ENCODE measurements at regions not wholly inside any gene's neighbourhood (a gene's known extent, or its start where the extent isn't known, plus 50 kb on each side); places are given as distances from the start of the nearest gene placed in this dataset.
"Not testable (repeated sequence)": the region's sequence is repeated elsewhere in the genome, so short reads cannot be mapped to it uniquely, and the experiment has no call there.

- H3K4me1 ChIP-seq (ENCODE audit: control insufficient read depth, insufficient read depth, low read length, unreplicated experiment); H2AFZ ChIP-seq (ENCODE audit: low read length, unreplicated experiment); H3K4me3 ChIP-seq (ENCODE audit: low read depth, low read length); H3K36me3 ChIP-seq (ENCODE audit: insufficient read depth, low read length); H3K27ac ChIP-seq (ENCODE audit: low read depth, low read length); H3K79me2 ChIP-seq (ENCODE audit: control insufficient read depth, insufficient read depth, low read length, unreplicated experiment); H3K27me3 ChIP-seq (ENCODE audit: insufficient read depth, low read length): not testable (repeated sequence)
Observed at GRCh38 chr10:28896791-28897409, 219.6 kb downstream of the BAMBI start.

- H3K27me3 ChIP-seq (ENCODE audit: insufficient read depth, low read length) = no peaks in the 10 kb centered on the region
- no peaks in the 10 kb centered on the region for H3K36me3 ChIP-seq (ENCODE audit: insufficient read depth, low read length)
- no peak overlapping the region for H3K27ac ChIP-seq (ENCODE audit: low read depth, low read length)
- peaks cover 2% of the 10 kb centered on the region for H3K4me1 ChIP-seq (ENCODE audit: control insufficient read depth, insufficient read depth, low read length, unreplicated experiment)
- no peak overlapping the region for H2AFZ ChIP-seq (ENCODE audit: low read length, unreplicated experiment)
- H3K79me2 ChIP-seq (ENCODE audit: control insufficient read depth, insufficient read depth, low read length, unreplicated experiment) = no peaks in the 10 kb centered on the region
- no peak overlapping the region for H3K4me3 ChIP-seq (ENCODE audit: low read depth, low read length)
Observed at GRCh38 chr10:28897617-28898464, 220.5 kb downstream of the BAMBI start.

GRCh38 chr10:28902215-28902614, 224.9 kb downstream of the BAMBI start:
- H3K79me2 ChIP-seq (ENCODE audit: control insufficient read depth, insufficient read depth, low read length, unreplicated experiment) = no peaks in the 10 kb centered on the region
- H3K4me1 ChIP-seq (ENCODE audit: control insufficient read depth, insufficient read depth, low read length, unreplicated experiment) = peaks cover 15% of the 10 kb centered on the region
- H3K36me3 ChIP-seq (ENCODE audit: insufficient read depth, low read length) = no peaks in the 10 kb centered on the region
- no peak overlapping the region for H3K4me3 ChIP-seq (ENCODE audit: low read depth, low read length)
- H2AFZ ChIP-seq (ENCODE audit: low read length, unreplicated experiment) = no peak overlapping the region
- H3K27ac ChIP-seq (ENCODE audit: low read depth, low read length) = no peak overlapping the region
- H3K27me3 ChIP-seq (ENCODE audit: insufficient read depth, low read length) = no peaks in the 10 kb centered on the region

DNA sequence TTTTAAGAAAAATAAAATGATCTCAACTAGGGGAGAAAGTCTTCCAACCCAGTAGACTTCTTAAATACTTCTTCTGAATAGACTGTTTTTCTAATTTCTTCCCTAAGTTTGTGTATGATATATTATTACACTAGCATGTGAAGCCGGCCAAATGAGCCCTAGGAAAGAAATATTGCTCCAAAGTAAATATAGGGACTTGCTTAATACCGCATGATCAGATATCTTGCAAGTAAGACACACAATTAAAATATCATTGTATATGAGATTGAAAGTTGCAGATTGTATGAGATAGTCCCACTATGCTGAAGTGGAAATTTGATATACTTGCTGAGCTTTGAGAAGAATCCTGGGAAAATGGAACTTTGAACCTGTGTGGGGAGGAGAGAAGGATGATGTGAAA, 225.7 kb downstream of the BAMBI start:
- Histone ChIP-seq H3K4me3 (ENCODE audit: low read depth, low read length) (no peak overlapping the region), H3K27ac (ENCODE audit: low read depth, low read length) (no peak overlapping the region), H2AFZ (ENCODE audit: low read length, unreplicated experiment) (no peak overlapping the region), H3K36me3 (ENCODE audit: insufficient read depth, low read length) (no peaks in the 10 kb centered on the region), H3K27me3 (ENCODE audit: insufficient read depth, low read length) (no peaks in the 10 kb centered on the region), H3K79me2 (ENCODE audit: control insufficient read depth, insufficient read depth, low read length, unreplicated experiment) (no peaks in the 10 kb centered on the region), H3K4me1 (ENCODE audit: control insufficient read depth, insufficient read depth, low read length, unreplicated experiment) (peaks cover 18% of the 10 kb centered on the region)

- no peak overlapping the region for H3K4me3 ChIP-seq (ENCODE audit: low read depth, low read length)
- no peaks in the 10 kb centered on the region for H3K27me3 ChIP-seq (ENCODE audit: insufficient read depth, low read length)
- no peak overlapping the region for H2AFZ ChIP-seq (ENCODE audit: low read length, unreplicated experiment)
- no peak overlapping the region for H3K27ac ChIP-seq (ENCODE audit: low read depth, low read length)
- H3K4me1 ChIP-seq (ENCODE audit: control insufficient read depth, insufficient read depth, low read length, unreplicated experiment) = peaks cover 18% of the 10 kb centered on the region
- no peaks in the 10 kb centered on the region for H3K36me3 ChIP-seq (ENCODE audit: insufficient read depth, low read length)
- H3K79me2 ChIP-seq (ENCODE audit: control insufficient read depth, insufficient read depth, low read length, unreplicated experiment) = no peaks in the 10 kb centered on the region
Observed at GRCh38 chr10:28903736-28904135, 226.4 kb downstream of the BAMBI start.

DNA sequence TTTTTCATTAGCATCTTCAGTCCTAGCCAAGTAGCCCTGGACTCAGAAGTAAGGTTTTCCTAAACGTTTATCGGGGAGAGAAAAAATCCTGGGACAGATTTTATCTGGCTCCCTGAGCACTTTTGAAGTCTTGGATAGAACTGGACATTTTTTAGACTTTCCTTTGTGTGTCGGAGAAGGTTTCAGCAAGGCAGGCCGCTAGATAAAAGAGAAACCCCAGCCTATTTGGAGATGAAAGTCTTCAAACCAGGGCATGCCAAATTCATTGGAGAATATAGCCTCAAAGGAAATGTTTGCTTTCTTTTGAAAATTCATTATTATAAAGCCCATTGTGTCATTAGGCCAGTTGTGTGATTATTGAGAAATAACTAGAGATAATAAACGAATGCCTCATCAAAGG, 228.1 kb downstream of the BAMBI start:
- H3K27me3 ChIP-seq (ENCODE audit: insufficient read depth, low read length) = no peaks in the 10 kb centered on the region
- H3K27ac ChIP-seq (ENCODE audit: low read depth, low read length) = no peak overlapping the region
- no peak overlapping the region for H3K4me3 ChIP-seq (ENCODE audit: low read depth, low read length)
- H3K79me2 ChIP-seq (ENCODE audit: control insufficient read depth, insufficient read depth, low read length, unreplicated experiment) = no peaks in the 10 kb centered on the region
- H2AFZ ChIP-seq (ENCODE audit: low read length, unreplicated experiment) = no peak overlapping the region
- peaks cover 18% of the 10 kb centered on the region for H3K4me1 ChIP-seq (ENCODE audit: control insufficient read depth, insufficient read depth, low read length, unreplicated experiment)
- H3K36me3 ChIP-seq (ENCODE audit: insufficient read depth, low read length) = no peaks in the 10 kb centered on the region

GRCh38 chr10:28906011-28906411, 228.7 kb downstream of the BAMBI start:
- Histone ChIP-seq H3K27me3 (ENCODE audit: insufficient read depth, low read length) (no peaks in the 10 kb centered on the region), H3K4me1 (ENCODE audit: control insufficient read depth, insufficient read depth, low read length, unreplicated experiment) (peaks cover 24% of the 10 kb centered on the region), H3K79me2 (ENCODE audit: control insufficient read depth, insufficient read depth, low read length, unreplicated experiment) (no peaks in the 10 kb centered on the region), H3K36me3 (ENCODE audit: insufficient read depth, low read length) (no peaks in the 10 kb centered on the region), H3K4me3 (ENCODE audit: low read depth, low read length) (no peak overlapping the region), H2AFZ (ENCODE audit: low read length, unreplicated experiment) (peak overlapping the region; percentile 44), H3K27ac (ENCODE audit: low read depth, low read length) (no peak overlapping the region)

GRCh38 chr10:28906415-28906814, 229.1 kb downstream of the BAMBI start:
- Histone ChIP-seq H3K4me1 (ENCODE audit: control insufficient read depth, insufficient read depth, low read length, unreplicated experiment) (peaks cover 28% of the 10 kb centered on the region), H3K79me2 (ENCODE audit: control insufficient read depth, insufficient read depth, low read length, unreplicated experiment) (no peaks in the 10 kb centered on the region), H3K36me3 (ENCODE audit: insufficient read depth, low read length) (no peaks in the 10 kb centered on the region), H2AFZ (ENCODE audit: low read length, unreplicated experiment) (peak overlapping the region; percentile 44), H3K27me3 (ENCODE audit: insufficient read depth, low read length) (no peaks in the 10 kb centered on the region), H3K27ac (ENCODE audit: low read depth, low read length) (no peak overlapping the region), H3K4me3 (ENCODE audit: low read depth, low read length) (no peak overlapping the region)

GRCh38 chr10:28906934-28907333, 229.6 kb downstream of the BAMBI start:
- Histone ChIP-seq H3K4me3 (ENCODE audit: low read depth, low read length) (no peak overlapping the region), H3K4me1 (ENCODE audit: control insufficient read depth, insufficient read depth, low read length, unreplicated experiment) (peaks cover 30% of the 10 kb centered on the region), H3K79me2 (ENCODE audit: control insufficient read depth, insufficient read depth, low read length, unreplicated experiment) (no peaks in the 10 kb centered on the region), H3K27me3 (ENCODE audit: insufficient read depth, low read length) (no peaks in the 10 kb centered on the region), H2AFZ (ENCODE audit: low read length, unreplicated experiment) (no peak overlapping the region), H3K27ac (ENCODE audit: low read depth, low read length) (no peak overlapping the region), H3K36me3 (ENCODE audit: insufficient read depth, low read length) (no peaks in the 10 kb centered on the region)

GRCh38 chr10:28909875-28910274, 232.6 kb downstream of the BAMBI start:
- H3K27me3 ChIP-seq (ENCODE audit: insufficient read depth, low read length) = no peaks in the 10 kb centered on the region
- no peaks in the 10 kb centered on the region for H3K36me3 ChIP-seq (ENCODE audit: insufficient read depth, low read length)
- no peak overlapping the region for H2AFZ ChIP-seq (ENCODE audit: low read length, unreplicated experiment)
- H3K27ac ChIP-seq (ENCODE audit: low read depth, low read length) = no peak overlapping the region
- H3K79me2 ChIP-seq (ENCODE audit: control insufficient read depth, insufficient read depth, low read length, unreplicated experiment) = no peaks in the 10 kb centered on the region
- peaks cover 34% of the 10 kb centered on the region for H3K4me1 ChIP-seq (ENCODE audit: control insufficient read depth, insufficient read depth, low read length, unreplicated experiment)
- no peak overlapping the region for H3K4me3 ChIP-seq (ENCODE audit: low read depth, low read length)

DNA sequence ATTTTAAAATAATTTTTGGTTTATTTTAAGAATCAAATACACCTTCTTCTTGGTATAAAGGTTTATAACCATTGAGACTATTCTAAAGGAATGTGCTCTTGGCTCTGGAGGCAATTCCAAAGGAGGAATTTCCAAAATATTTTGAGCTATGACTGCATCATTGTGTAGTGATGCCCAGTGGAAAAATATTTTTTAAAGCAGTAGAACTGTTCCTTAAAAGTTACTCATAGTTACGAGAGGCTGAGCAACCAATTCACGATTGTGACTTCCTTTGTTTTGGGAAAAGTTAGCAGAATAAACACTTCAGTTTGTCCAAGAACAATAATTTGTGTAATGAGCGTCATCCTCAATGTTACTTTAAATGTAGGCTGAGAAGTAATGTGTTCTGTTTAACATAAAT, 233.6 kb downstream of the BAMBI start:
- H3K27ac ChIP-seq (ENCODE audit: low read depth, low read length) = peak overlapping the region; percentile 47
- no peaks in the 10 kb centered on the region for H3K36me3 ChIP-seq (ENCODE audit: insufficient read depth, low read length)
- peak overlapping the region; percentile 95 for H2AFZ ChIP-seq (ENCODE audit: low read length, unreplicated experiment)
- H3K27me3 ChIP-seq (ENCODE audit: insufficient read depth, low read length) = no peaks in the 10 kb centered on the region
- H3K79me2 ChIP-seq (ENCODE audit: control insufficient read depth, insufficient read depth, low read length, unreplicated experiment) = no peaks in the 10 kb centered on the region
- H3K4me1 ChIP-seq (ENCODE audit: control insufficient read depth, insufficient read depth, low read length, unreplicated experiment) = peaks cover 32% of the 10 kb centered on the region
- no peak overlapping the region for H3K4me3 ChIP-seq (ENCODE audit: low read depth, low read length)

Data from ACC112 (cell line).